H9 (cell line): ENCODE measurements at regions not wholly inside any gene's neighbourhood (a gene's known extent, or its start where the extent isn't known, plus 50 kb on each side); places are given as distances from the start of the nearest gene placed in this dataset.
"Not testable (repeated sequence)": the region's sequence is repeated elsewhere in the genome, so short reads cannot be mapped to it uniquely, and the experiment has no call there.

ENCODE experiments used
- DNase-seq: peaks from one replicate; pipeline ENCODE4 v3.0.0-alpha.2; 2017
- H2AFZ ChIP-seq: one replicate; pipeline ENCODE4 v1.6.1; 2013; ENCODE audit warnings: mild to moderate bottlenecking, low read length, control low read depth, moderate library complexity
- H2AK5ac ChIP-seq: 2 replicates; pipeline ENCODE4 v1.6.1; 2013; ENCODE audit warnings: low read length, control low read depth, mixed read lengths; ENCODE audit not compliant: insufficient read length
- H2BK120ac ChIP-seq: one replicate; pipeline ENCODE4 v1.6.1; 2013; ENCODE audit warnings: low read depth, mild to moderate bottlenecking, low read length, control low read depth, inconsistent platforms; ENCODE audit not compliant: poor library complexity, severe bottlenecking
- H2BK12ac ChIP-seq: 2 replicates; pipeline ENCODE4 v1.6.1; 2013; ENCODE audit warnings: low read length, control low read depth, mixed read lengths, low read depth; ENCODE audit not compliant: insufficient read length
- H2BK15ac ChIP-seq: 2 replicates; pipeline ENCODE4 v1.6.1; 2013; ENCODE audit warnings: low read depth, low read length, control low read depth
- H2BK20ac ChIP-seq: one replicate; pipeline ENCODE4 v1.6.1; 2013; ENCODE audit warnings: low read depth, mild to moderate bottlenecking, low read length, control low read depth, inconsistent platforms; ENCODE audit not compliant: poor library complexity, severe bottlenecking
- H2BK5ac ChIP-seq: 2 replicates; pipeline ENCODE4 v1.6.1; 2013; ENCODE audit warnings: low read length, control low read depth, mixed read lengths; ENCODE audit not compliant: insufficient read length
- H3K14ac ChIP-seq: 2 replicates; pipeline ENCODE4 v1.6.1; 2013; ENCODE audit warnings: low read length, control low read depth; ENCODE audit not compliant: insufficient read depth
- H3K18ac ChIP-seq: 2 replicates; pipeline ENCODE4 v1.6.1; 2013; ENCODE audit warnings: low read depth, mild to moderate bottlenecking, mixed read lengths, low read length, control low read depth; ENCODE audit not compliant: insufficient read length
- H3K23ac ChIP-seq: 2 replicates; pipeline ENCODE4 v1.6.1; 2013; ENCODE audit warnings: low read length, control low read depth, mixed read lengths, low read depth; ENCODE audit not compliant: insufficient read length
- H3K23me2 ChIP-seq: 2 replicates; pipeline ENCODE4 v1.6.1; 2013; ENCODE audit warnings: low read depth, mild to moderate bottlenecking, mixed read lengths, low read length, control low read depth; ENCODE audit not compliant: insufficient read length, poor library complexity, severe bottlenecking
- H3K27ac ChIP-seq: 2 replicates; pipeline ENCODE4 v1.5.1; 2013; ENCODE audit warnings: low read length, control low read depth, mixed read lengths, low read depth; ENCODE audit not compliant: insufficient read length
- H3K27me3 ChIP-seq: 2 replicates; pipeline ENCODE4 v1.6.1; 2013; ENCODE audit warnings: low read length, control low read depth, inconsistent platforms; ENCODE audit not compliant: insufficient read depth
- H3K4ac ChIP-seq: 2 replicates; pipeline ENCODE4 v1.6.1; 2013; ENCODE audit warnings: low read depth, mild to moderate bottlenecking, control low read depth, inconsistent platforms, low read length, moderate library complexity
- H3K4me1 ChIP-seq: 2 replicates; pipeline ENCODE4 v1.6.1; 2013; ENCODE audit warnings: low read length, control low read depth, inconsistent platforms; ENCODE audit not compliant: insufficient read depth
- H3K4me2 ChIP-seq: 2 replicates; pipeline ENCODE4 v1.6.1; 2013; ENCODE audit warnings: low read length, control low read depth, mixed read lengths; ENCODE audit not compliant: insufficient read length, insufficient read depth
- H3K56ac ChIP-seq: 2 replicates; pipeline ENCODE4 v1.6.1; 2013; ENCODE audit warnings: low read depth, mild to moderate bottlenecking, mixed read lengths, low read length, control low read depth; ENCODE audit not compliant: insufficient read length
- H3K79me1 ChIP-seq: 2 replicates; pipeline ENCODE4 v1.6.1; 2013; ENCODE audit warnings: low read depth, mild to moderate bottlenecking, moderate library complexity, low read length, control low read depth, inconsistent platforms; ENCODE audit not compliant: insufficient read depth, poor library complexity, severe bottlenecking
- H3K79me2 ChIP-seq: 2 replicates; pipeline ENCODE4 v1.6.1; 2013; ENCODE audit warnings: low read length, control low read depth, inconsistent platforms; ENCODE audit not compliant: insufficient read depth
- H3K9ac ChIP-seq: 2 replicates; pipeline ENCODE4 v1.6.1; 2013; ENCODE audit warnings: low read length, control low read depth, mixed read lengths; ENCODE audit not compliant: insufficient read length; ENCODE audit errors: extremely low read depth
- H3K9me3 ChIP-seq: one replicate; pipeline ENCODE4 v1.6.1; 2013; ENCODE audit warnings: low read depth, low read length, inconsistent platforms; ENCODE audit not compliant: control insufficient read depth
- H3T11ph ChIP-seq: one replicate; pipeline ENCODE4 v1.6.1; 2013; ENCODE audit warnings: mild to moderate bottlenecking, low read length, control low read depth, inconsistent platforms
- H4K20me1 ChIP-seq: one replicate; pipeline ENCODE4 v1.6.1; 2013; ENCODE audit not compliant: control insufficient read depth, insufficient read length, insufficient read depth
- H4K5ac ChIP-seq: 2 replicates; pipeline ENCODE4 v1.6.1; 2013; ENCODE audit warnings: low read depth, mild to moderate bottlenecking, mixed read lengths, low read length, control low read depth; ENCODE audit not compliant: insufficient read length
- H4K8ac ChIP-seq: replicated peaks from 2 replicates; pipeline ENCODE4 v1.6.1; 2013; ENCODE audit warnings: low read length, control low read depth, mixed read lengths, low read depth; ENCODE audit not compliant: insufficient read length
- H4K91ac ChIP-seq: 2 replicates; pipeline ENCODE4 v1.6.1; 2013; ENCODE audit warnings: low read depth, mild to moderate bottlenecking, moderate library complexity, mixed read lengths, low read length, control low read depth; ENCODE audit not compliant: insufficient read length
- H3K27ac Mint-ChIP-seq, 3 experiments: 2 replicates in 2 of 3; 3 replicates in 1 of 3; pipeline ENCODE4 v1.8.0; 2020 to 2021; ENCODE audit warnings: mixed read lengths in 3 of 3, mild to moderate bottlenecking in 1 of 3, moderate library complexity in 1 of 3
- H3K27me3 Mint-ChIP-seq: 2 replicates; pipeline ENCODE4 v1.8.0; 2021; ENCODE audit warnings: low read depth, mild to moderate bottlenecking, moderate library complexity, mixed read lengths
- H3K36me3 Mint-ChIP-seq, 3 experiments: 2 replicates in 2 of 3; 3 replicates in 1 of 3; pipeline ENCODE4 v1.8.0; 2020 to 2021; ENCODE audit warnings: low read depth in 3 of 3, mixed read lengths in 3 of 3; ENCODE audit not compliant: insufficient read depth in 1 of 3
- H3K4me1 Mint-ChIP-seq, 2 experiments: 2 replicates each; pipeline ENCODE4 v1.8.0; 2020; ENCODE audit warnings: mixed read lengths in 2 of 2
- H3K4me3 Mint-ChIP-seq, 2 experiments: 2 replicates in 1 of 2; 3 replicates in 1 of 2; pipeline ENCODE4 v1.8.0; 2020 to 2021; ENCODE audit warnings: mild to moderate bottlenecking in 2 of 2, mixed read lengths in 2 of 2, moderate library complexity in 1 of 2
- H3K9me3 Mint-ChIP-seq, 2 experiments: 2 replicates in 1 of 2; 3 replicates in 1 of 2; pipeline ENCODE4 v1.8.0; 2020; ENCODE audit warnings: mild to moderate bottlenecking in 2 of 2, mixed read lengths in 2 of 2, moderate library complexity in 1 of 2
- CTCF ChIP-seq: fragments of 200-600 bp; sonication (generic); conservative IDR thresholded peaks from 3 replicates; pipeline ENCODE4 v1.8.0; 2021; ENCODE audit warnings: antibody characterized with exemption, mild to moderate bottlenecking
- WGBS: extraction: QIAGEN DNeasy Blood & Tissue Kit; methylation state at CpG from one replicate; pipeline ENCODE4 v1.1.7; 2013; ENCODE audit warnings: missing lambda C conversion rate, low lambda C conversion rate, mixed read lengths; ENCODE audit not compliant: insufficient read length; ENCODE audit errors: extremely low coverage; 5-methylcytosine and 5-hydroxymethylcytosine counted together

- TF ChIP-seq CTCF, result no peak
- Mint-ChIP-seq H3K27ac (no peak overlapping the region; a peak in 1 of 7 replicates), H3K9me3 (0 out of 5 replicates have a peak, but pooled peaks cover 0 to 1% of the 10 kb centered on the region in 2 experiments), H3K4me3 (no peak overlapping the region), H3K4me1 (peaks cover 9 to 13% of the 10 kb centered on the region in 2 experiments), H3K36me3 (no peaks in the 10 kb centered on the region), H3K27me3 (peaks cover 38% of the 10 kb centered on the region)
- Histone ChIP-seq H3K27ac (no peak overlapping the region), H3K9ac (no peak overlapping the region), H2AFZ (no peak overlapping the region), H3K18ac (no peak overlapping the region), H3K4me1 (no peaks in the 10 kb centered on the region), H3K4me2 (no peak overlapping the region), H3K23me2 (no peaks in the 10 kb centered on the region), H3K79me1 (no peaks in the 10 kb centered on the region), H3K14ac (no peak overlapping the region), H3K79me2 (no peaks in the 10 kb centered on the region), H3K56ac (no peak overlapping the region), H2BK20ac (no peak overlapping the region), H4K91ac (no peak overlapping the region), H3K23ac (no peak overlapping the region), H4K5ac (no peak overlapping the region), H2BK15ac (no peak overlapping the region), H3K27me3 (no peaks in the 10 kb centered on the region), H4K20me1 (no peaks in the 10 kb centered on the region), H2BK5ac (no peak overlapping the region), H4K8ac (no peak overlapping the region), H2BK120ac (no peak overlapping the region), H2AK5ac (no peak overlapping the region), H2BK12ac (no peak overlapping the region), H3T11ph (no peak overlapping the region), H3K4ac (no peak overlapping the region), H3K9me3 (no peaks in the 10 kb centered on the region)
- WGBS, result no CpG with 5 or more reads among the region's 8 CpGs
- no peak for DNase-seq
These were observed 63.1 kb upstream of the IFNGR1 start for GRCh38 chr6:137282254-137282653.

GRCh38 chr6:137279279-137279678 is 60.1 kb upstream of the IFNGR1 start:
- peaks cover 28% of the 10 kb centered on the region for H3K27me3 Mint-ChIP-seq
- H3K36me3 Mint-ChIP-seq, H3K18ac ChIP-seq, H2BK12ac ChIP-seq, H4K20me1 ChIP-seq, H3K23ac ChIP-seq, H3K56ac ChIP-seq, H3K4me3 Mint-ChIP-seq, H2AFZ ChIP-seq, H3K9me3 ChIP-seq, H3K27ac ChIP-seq, H3K4ac ChIP-seq, H3K79me2 ChIP-seq, H2BK20ac ChIP-seq, H4K91ac ChIP-seq, H4K5ac ChIP-seq, H2BK15ac ChIP-seq, H3K4me2 ChIP-seq, H3T11ph ChIP-seq, H3K14ac ChIP-seq, H2AK5ac ChIP-seq, H2BK5ac ChIP-seq, H3K27me3 ChIP-seq, H3K4me1 ChIP-seq, H3K23me2 ChIP-seq, H2BK120ac ChIP-seq, H3K79me1 ChIP-seq, H3K9me3 Mint-ChIP-seq, DNase-seq, H3K9ac ChIP-seq, H4K8ac ChIP-seq: not testable (repeated sequence)
- WGBS, result no CpG with 5 or more reads among the region's 4 CpGs
- peak overlapping the region in 1 of 3 experiments; percentile 80; a peak in 1 of 7 replicates for H3K27ac Mint-ChIP-seq
- peaks cover 6 to 14% of the 10 kb centered on the region in 2 experiments for H3K4me1 Mint-ChIP-seq
